ENCODE measurements at regions not wholly inside any gene's neighbourhood (a gene's known extent, or its start where the extent isn't known, plus 50 kb on each side); places are given as distances from the start of the nearest gene placed in this dataset.

DNA sequence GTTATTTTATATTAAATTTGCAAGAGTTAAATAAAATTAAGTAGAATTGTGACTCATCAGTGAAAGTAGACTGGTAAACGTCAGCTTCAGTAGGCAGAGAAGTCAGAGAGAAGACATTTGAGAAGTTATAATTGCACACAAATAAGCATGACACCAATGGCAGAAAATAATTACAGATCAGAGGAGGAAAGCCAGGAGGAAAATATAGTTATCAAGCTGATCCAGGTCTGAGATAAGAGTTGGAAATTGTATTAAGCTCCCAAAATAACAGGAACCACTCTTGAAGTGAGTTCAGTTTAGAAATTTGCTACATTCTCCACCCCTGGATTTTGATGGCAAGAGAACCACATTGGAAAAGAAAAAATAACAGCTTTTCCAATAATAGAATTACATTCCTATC lies 533.8 kb upstream of the CHORDC1 start:
- TF ChIP-seq, protein P1, sequence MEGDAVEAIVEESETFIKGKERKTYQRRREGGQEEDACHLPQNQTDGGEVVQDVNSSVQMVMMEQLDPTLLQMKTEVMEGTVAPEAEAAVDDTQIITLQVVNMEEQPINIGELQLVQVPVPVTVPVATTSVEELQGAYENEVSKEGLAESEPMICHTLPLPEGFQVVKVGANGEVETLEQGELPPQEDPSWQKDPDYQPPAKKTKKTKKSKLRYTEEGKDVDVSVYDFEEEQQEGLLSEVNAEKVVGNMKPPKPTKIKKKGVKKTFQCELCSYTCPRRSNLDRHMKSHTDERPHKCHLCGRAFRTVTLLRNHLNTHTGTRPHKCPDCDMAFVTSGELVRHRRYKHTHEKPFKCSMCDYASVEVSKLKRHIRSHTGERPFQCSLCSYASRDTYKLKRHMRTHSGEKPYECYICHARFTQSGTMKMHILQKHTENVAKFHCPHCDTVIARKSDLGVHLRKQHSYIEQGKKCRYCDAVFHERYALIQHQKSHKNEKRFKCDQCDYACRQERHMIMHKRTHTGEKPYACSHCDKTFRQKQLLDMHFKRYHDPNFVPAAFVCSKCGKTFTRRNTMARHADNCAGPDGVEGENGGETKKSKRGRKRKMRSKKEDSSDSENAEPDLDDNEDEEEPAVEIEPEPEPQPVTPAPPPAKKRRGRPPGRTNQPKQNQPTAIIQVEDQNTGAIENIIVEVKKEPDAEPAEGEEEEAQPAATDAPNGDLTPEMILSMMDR (conservative IDR thresholded peaks at IDR 0.05; ENCODE audit: low read depth, low read length): no peak
- TF ChIP-seq EZH2 (IDR thresholded peaks at IDR 0.05; ENCODE audit: borderline replicate concordance, low read depth, low read length, poor library complexity, severe bottlenecking): no peak
